GM12874 (cell line): ENCODE measurements at regions not wholly inside any gene's neighbourhood (a gene's known extent, or its start where the extent isn't known, plus 50 kb on each side); places are given as distances from the start of the nearest gene placed in this dataset.

Experiments
- TF ChIP-seq, protein P1 (sequence below): IDR thresholded peaks from 2 replicates; pipeline ENCODE4 v1.5.1; 2011; ENCODE audit warnings: low read depth, mild to moderate bottlenecking, control low read depth, low read length, moderate library complexity; ENCODE audit not compliant: insufficient read depth

DNA sequence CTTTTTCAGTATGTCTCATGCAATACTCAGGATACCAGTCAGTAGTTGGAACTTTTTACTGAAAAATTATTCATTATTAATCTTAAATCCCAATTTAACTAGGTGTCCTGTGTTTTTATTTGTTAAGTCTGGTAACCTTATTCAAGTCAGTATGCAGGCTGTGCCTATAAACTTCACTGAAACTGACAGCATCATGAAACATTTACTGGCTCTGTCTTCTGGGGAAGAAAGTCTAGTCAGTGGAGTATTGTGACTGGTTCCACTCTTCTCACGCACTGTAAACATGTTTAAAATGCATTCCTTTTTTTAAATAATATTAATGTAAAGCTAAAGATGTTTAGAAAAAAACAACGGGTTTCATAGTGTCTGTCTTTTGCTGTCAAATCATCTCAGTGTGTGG is 739.7 kb downstream of the LTN1 start:
- TF ChIP-seq, protein P1, sequence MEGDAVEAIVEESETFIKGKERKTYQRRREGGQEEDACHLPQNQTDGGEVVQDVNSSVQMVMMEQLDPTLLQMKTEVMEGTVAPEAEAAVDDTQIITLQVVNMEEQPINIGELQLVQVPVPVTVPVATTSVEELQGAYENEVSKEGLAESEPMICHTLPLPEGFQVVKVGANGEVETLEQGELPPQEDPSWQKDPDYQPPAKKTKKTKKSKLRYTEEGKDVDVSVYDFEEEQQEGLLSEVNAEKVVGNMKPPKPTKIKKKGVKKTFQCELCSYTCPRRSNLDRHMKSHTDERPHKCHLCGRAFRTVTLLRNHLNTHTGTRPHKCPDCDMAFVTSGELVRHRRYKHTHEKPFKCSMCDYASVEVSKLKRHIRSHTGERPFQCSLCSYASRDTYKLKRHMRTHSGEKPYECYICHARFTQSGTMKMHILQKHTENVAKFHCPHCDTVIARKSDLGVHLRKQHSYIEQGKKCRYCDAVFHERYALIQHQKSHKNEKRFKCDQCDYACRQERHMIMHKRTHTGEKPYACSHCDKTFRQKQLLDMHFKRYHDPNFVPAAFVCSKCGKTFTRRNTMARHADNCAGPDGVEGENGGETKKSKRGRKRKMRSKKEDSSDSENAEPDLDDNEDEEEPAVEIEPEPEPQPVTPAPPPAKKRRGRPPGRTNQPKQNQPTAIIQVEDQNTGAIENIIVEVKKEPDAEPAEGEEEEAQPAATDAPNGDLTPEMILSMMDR, result no peak

- TF ChIP-seq, protein P1, result no peak
These were observed 741.7 kb downstream of the LTN1 start for GRCh38 chr21:28250946-28251345.

- TF ChIP-seq, protein P1, result no peak
These were observed 745.1 kb downstream of the LTN1 start for GRCh38 chr21:28247454-28248020.

GRCh38 chr21:28240586-28240985 is 752.1 kb downstream of the LTN1 start:
- TF ChIP-seq, protein P1, result no peak

DNA sequence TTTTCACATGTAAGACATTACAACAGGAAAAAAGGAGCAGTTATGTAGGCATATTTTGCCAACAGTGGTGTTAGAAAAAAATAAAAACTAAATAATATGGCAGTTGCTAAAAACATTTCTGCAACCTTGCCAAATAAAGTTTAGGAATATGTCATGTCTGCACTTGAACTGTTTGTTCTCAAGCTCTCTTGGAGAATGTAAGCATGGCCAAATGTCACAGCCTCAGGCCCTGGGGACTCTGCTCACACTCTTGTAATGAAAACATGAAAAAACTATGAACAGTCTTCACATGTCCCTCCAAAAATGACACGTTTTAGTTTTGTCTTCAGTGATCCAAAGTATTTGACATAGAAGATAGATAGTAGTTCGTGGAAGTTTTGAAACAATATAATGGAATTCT is 753.3 kb downstream of the LTN1 start:
- TF ChIP-seq, protein P1, result no peak

DNA sequence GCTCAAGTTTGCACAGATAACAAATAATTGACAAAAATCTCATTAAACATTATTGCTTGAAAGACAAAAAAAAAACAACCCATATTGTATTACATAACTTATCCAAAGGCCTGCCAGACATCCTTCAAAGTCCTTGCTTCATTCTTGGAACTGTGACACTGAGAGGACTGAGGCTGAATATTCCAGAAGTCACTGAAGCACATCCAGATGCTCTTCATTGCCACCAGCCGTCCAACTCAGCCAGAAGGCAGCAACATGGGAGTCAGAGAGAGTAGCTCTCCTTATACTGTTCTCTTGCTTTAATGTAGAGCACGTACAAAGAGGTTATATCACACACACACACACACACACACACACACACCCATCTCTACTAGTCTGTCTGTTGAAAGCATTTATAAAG is 755.0 kb downstream of the LTN1 start:
- TF ChIP-seq, protein P1, result no peak

GRCh38 chr21:28235169-28235895 is 757.3 kb downstream of the LTN1 start:
- TF ChIP-seq, protein P1, result no peak
